Ectodermal cell (in vitro differentiated cells): ENCODE measurements at regions not wholly inside any gene's neighbourhood (a gene's known extent, or its start where the extent isn't known, plus 50 kb on each side); places are given as distances from the start of the nearest gene placed in this dataset.

Source experiments
- H3K27ac ChIP-seq: 2 replicates; pipeline ENCODE4 v1.7.0; 2013; ENCODE audit warnings: mild to moderate bottlenecking, low read depth, low read length; ENCODE audit not compliant: insufficient read depth, poor library complexity, severe bottlenecking
- H3K27me3 ChIP-seq: 2 replicates; pipeline ENCODE4 v1.7.0; 2013; ENCODE audit warnings: mild to moderate bottlenecking, low read length; ENCODE audit not compliant: insufficient read depth, control insufficient read depth, poor library complexity, severe bottlenecking
- H3K36me3 ChIP-seq: one replicate; pipeline ENCODE4 v1.7.0; 2013; ENCODE audit warnings: low read length; ENCODE audit not compliant: control insufficient read depth, insufficient read depth
- H3K4me1 ChIP-seq: one replicate; pipeline ENCODE4 v1.7.0; 2013; ENCODE audit warnings: low read length; ENCODE audit not compliant: control insufficient read depth, insufficient read depth
- H3K4me3 ChIP-seq: 2 replicates; pipeline ENCODE4 v1.7.0; 2013; ENCODE audit warnings: low read depth, low read length, control low read depth; ENCODE audit not compliant: insufficient read depth
- H3K9me3 ChIP-seq: 2 replicates; pipeline ENCODE4 v1.7.0; 2013; ENCODE audit warnings: mild to moderate bottlenecking, low read length, moderate library complexity; ENCODE audit not compliant: control insufficient read depth
- WGBS, 2 experiments: methylation state at CpG; one replicate each; pipeline ENCODE4 v1.1.7; 2013; ENCODE audit warnings: missing lambda C conversion rate in 2 of 2; 5-methylcytosine and 5-hydroxymethylcytosine counted together

- WGBS, 2 experiments, result 45 to 51% methylated on average over 7 of the region's 7 CpGs
- H3K27me3 ChIP-seq, result no peaks in the 10 kb centered on the region
- no peaks in the 10 kb centered on the region for H3K4me1 ChIP-seq
- no peak overlapping the region for H3K4me3 ChIP-seq
- H3K9me3 ChIP-seq, result no peaks in the 10 kb centered on the region
- H3K36me3 ChIP-seq, result no peaks in the 10 kb centered on the region
- H3K27ac ChIP-seq, result no peak overlapping the region
Measured at GRCh38 chr5:113682497-113683136, 169.1 kb downstream of the YTHDC2 start.

- Histone ChIP-seq H3K4me1 (no peaks in the 10 kb centered on the region), H3K27me3 (no peaks in the 10 kb centered on the region), H3K36me3 (no peaks in the 10 kb centered on the region), H3K4me3 (no peak overlapping the region), H3K27ac (no peak overlapping the region), H3K9me3 (no peaks in the 10 kb centered on the region)
- 69 to 72% methylated on average over 2 of the region's 2 CpGs for WGBS, 2 experiments
Measured at GRCh38 chr5:113683211-113683610, 169.7 kb downstream of the YTHDC2 start.

GRCh38 chr5:113686599-113686998, 173.1 kb downstream of the YTHDC2 start:
- Histone ChIP-seq H3K9me3 (no peaks in the 10 kb centered on the region), H3K27ac (no peak overlapping the region), H3K4me3 (no peak overlapping the region), H3K36me3 (no peaks in the 10 kb centered on the region), H3K27me3 (no peaks in the 10 kb centered on the region), H3K4me1 (peaks cover 8% of the 10 kb centered on the region)
- 94 to 95% methylated on average over 3 of the region's 3 CpGs for WGBS, 2 experiments

GRCh38 chr5:113689647-113690046, 176.2 kb downstream of the YTHDC2 start:
- Histone ChIP-seq H3K9me3 (no peaks in the 10 kb centered on the region), H3K27me3 (no peaks in the 10 kb centered on the region), H3K27ac (no peak overlapping the region), H3K36me3 (no peaks in the 10 kb centered on the region), H3K4me3 (no peak overlapping the region), H3K4me1 (peaks cover 35% of the 10 kb centered on the region)
- WGBS, 2 experiments, result 100% methylated on average over 1 of the region's 1 CpG; no CpG with 5 or more reads in 1 of the 2 experiments

- no peak overlapping the region for H3K4me3 ChIP-seq
- peak overlapping the region; percentile 81 for H3K27ac ChIP-seq
- WGBS, 2 experiments, result 0 to 28% methylated on average over 2 to 5 of the region's 5 CpGs
- no peaks in the 10 kb centered on the region for H3K27me3 ChIP-seq
- peaks cover 46% of the 10 kb centered on the region for H3K4me1 ChIP-seq
- H3K9me3 ChIP-seq, result no peaks in the 10 kb centered on the region
- no peaks in the 10 kb centered on the region for H3K36me3 ChIP-seq
Measured at GRCh38 chr5:113692466-113692865, 179.0 kb downstream of the YTHDC2 start.

- peak overlapping the region; percentile 0 for H3K4me3 ChIP-seq
- peak overlapping the region; percentile 81 for H3K27ac ChIP-seq
Measured at GRCh38 chr5:113692891-113693457, 179.5 kb downstream of the YTHDC2 start.

GRCh38 chr5:113693701-113694100, 180.2 kb downstream of the YTHDC2 start:
- peak overlapping the region; percentile 81 for H3K27ac ChIP-seq
- no peaks in the 10 kb centered on the region for H3K9me3 ChIP-seq
- 63% methylated on average over 3 to 4 of the region's 4 CpGs for WGBS, 2 experiments

More at GRCh38 chr5:113692891-113693457, 179.5 kb downstream of the YTHDC2 start:
- peaks cover 46% of the 10 kb centered on the region for H3K4me1 ChIP-seq
- H3K36me3 ChIP-seq, result no peaks in the 10 kb centered on the region
- H3K9me3 ChIP-seq, result no peaks in the 10 kb centered on the region
- H3K27me3 ChIP-seq, result no peaks in the 10 kb centered on the region
- WGBS, 2 experiments, result 1 to 2% methylated on average over 14 to 15 of the region's 15 CpGs

GRCh38 chr5:113694576-113694975, 181.1 kb downstream of the YTHDC2 start:
- Histone ChIP-seq H3K9me3 (no peaks in the 10 kb centered on the region), H3K4me1 (peaks cover 46% of the 10 kb centered on the region), H3K27ac (no peak overlapping the region), H3K27me3 (no peaks in the 10 kb centered on the region), H3K36me3 (peaks cover 6% of the 10 kb centered on the region), H3K4me3 (no peak overlapping the region)
- 85 to 93% methylated on average over 2 of the region's 2 CpGs for WGBS, 2 experiments

More at GRCh38 chr5:113693701-113694100, 180.2 kb downstream of the YTHDC2 start:
- H3K36me3 ChIP-seq, result peaks cover under 1% of the 10 kb centered on the region
- H3K4me3 ChIP-seq, result peak overlapping the region; percentile 9
- H3K4me1 ChIP-seq, result peaks cover 46% of the 10 kb centered on the region
- no peaks in the 10 kb centered on the region for H3K27me3 ChIP-seq

- H3K4me3 ChIP-seq, result no peak overlapping the region
- H3K27me3 ChIP-seq, result no peaks in the 10 kb centered on the region
- H3K27ac ChIP-seq, result no peak overlapping the region
- peaks cover 6% of the 10 kb centered on the region for H3K36me3 ChIP-seq
- H3K9me3 ChIP-seq, result no peaks in the 10 kb centered on the region
- peaks cover 6% of the 10 kb centered on the region for H3K4me1 ChIP-seq
Measured at GRCh38 chr5:113703266-113703665, 189.8 kb downstream of the YTHDC2 start.

GRCh38 chr5:113705657-113706056, 192.2 kb downstream of the YTHDC2 start:
- WGBS, 2 experiments, result 93 to 94% methylated on average over 3 of the region's 3 CpGs
- H3K27ac ChIP-seq, result no peak overlapping the region
- H3K4me3 ChIP-seq, result no peak overlapping the region
- no peaks in the 10 kb centered on the region for H3K36me3 ChIP-seq
- no peaks in the 10 kb centered on the region for H3K27me3 ChIP-seq
- peaks cover 6% of the 10 kb centered on the region for H3K4me1 ChIP-seq
- no peaks in the 10 kb centered on the region for H3K9me3 ChIP-seq
